HUDEP-2 (cell line): ENCODE measurements at regions not wholly inside any gene's neighbourhood (a gene's known extent, or its start where the extent isn't known, plus 50 kb on each side); places are given as distances from the start of the nearest gene placed in this dataset.
"Not testable (repeated sequence)": the region's sequence is repeated elsewhere in the genome, so short reads cannot be mapped to it uniquely, and the experiment has no call there.

Experiments used
- DNase-seq, 76 experiments: peaks; one replicate each; lab custom pipeline; 2025; ENCODE audit not compliant: unreplicated experiment in 76 of 76; lab: John Stamatoyannopoulos, UW

DNA sequence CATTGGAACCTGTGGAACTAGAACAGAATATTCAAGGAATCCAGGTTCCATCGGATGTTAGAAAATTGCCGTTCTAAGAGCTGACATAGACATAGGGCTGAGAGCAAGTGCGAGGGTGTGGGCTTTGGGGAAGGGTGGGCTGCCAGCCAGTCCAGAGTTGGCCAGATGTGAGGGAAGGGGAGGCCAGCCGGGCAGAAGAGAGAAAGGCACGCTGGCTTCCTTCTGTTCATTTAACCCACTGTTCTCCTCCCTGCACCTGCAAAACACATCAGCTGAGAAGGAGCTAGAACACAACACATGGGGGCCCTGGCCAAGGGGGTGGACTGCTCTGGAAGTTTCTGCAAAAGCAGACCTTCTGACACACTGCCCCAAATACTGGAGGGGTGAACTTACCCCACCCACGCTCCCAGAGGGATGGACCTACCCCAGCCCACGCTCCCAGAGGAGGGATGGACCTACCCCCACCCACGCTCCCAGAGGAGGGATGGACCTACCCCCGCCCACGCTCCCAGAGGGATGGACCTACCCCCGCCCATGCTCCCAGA is 98.0 kb downstream of the SHANK2 start:
- no peak for DNase-seq

- no peak for DNase-seq
These were observed 99.4 kb downstream of the SHANK2 start for GRCh38 chr11:71153005-71153390.

GRCh38 chr11:71152312-71153004 is 99.9 kb downstream of the SHANK2 start:
- DNase-seq: not testable (repeated sequence)

GRCh38 chr11:71151561-71151960 is 100.8 kb downstream of the SHANK2 start:
- DNase-seq: no peak

GRCh38 chr11:71150859-71151258 is 101.5 kb downstream of the SHANK2 start:
- DNase-seq: no peak

DNA sequence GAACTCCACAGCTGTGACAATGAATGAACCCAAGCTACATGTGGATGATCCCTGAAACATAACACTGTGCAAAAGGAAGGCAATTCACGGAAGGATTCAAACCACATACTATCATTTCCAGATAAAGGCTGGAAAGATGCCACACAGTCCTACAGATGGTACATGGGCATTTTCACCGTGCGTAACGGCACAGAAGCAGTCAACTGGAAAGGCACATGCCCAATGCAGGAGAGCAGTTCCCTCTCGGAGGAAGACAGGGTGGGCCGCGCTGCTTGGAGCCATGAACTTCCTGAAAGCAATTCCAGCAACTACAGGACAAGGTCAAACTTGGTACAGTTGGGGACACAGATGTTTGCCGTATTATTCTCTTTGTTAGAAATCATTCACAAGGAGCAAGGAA is 103.7 kb downstream of the SHANK2 start:
- no peak for DNase-seq

- no peak for DNase-seq
These were observed 105.0 kb downstream of the SHANK2 start for GRCh38 chr11:71147331-71147730.

- no peak for DNase-seq
These were observed 105.5 kb downstream of the SHANK2 start for GRCh38 chr11:71146846-71147245.

DNA sequence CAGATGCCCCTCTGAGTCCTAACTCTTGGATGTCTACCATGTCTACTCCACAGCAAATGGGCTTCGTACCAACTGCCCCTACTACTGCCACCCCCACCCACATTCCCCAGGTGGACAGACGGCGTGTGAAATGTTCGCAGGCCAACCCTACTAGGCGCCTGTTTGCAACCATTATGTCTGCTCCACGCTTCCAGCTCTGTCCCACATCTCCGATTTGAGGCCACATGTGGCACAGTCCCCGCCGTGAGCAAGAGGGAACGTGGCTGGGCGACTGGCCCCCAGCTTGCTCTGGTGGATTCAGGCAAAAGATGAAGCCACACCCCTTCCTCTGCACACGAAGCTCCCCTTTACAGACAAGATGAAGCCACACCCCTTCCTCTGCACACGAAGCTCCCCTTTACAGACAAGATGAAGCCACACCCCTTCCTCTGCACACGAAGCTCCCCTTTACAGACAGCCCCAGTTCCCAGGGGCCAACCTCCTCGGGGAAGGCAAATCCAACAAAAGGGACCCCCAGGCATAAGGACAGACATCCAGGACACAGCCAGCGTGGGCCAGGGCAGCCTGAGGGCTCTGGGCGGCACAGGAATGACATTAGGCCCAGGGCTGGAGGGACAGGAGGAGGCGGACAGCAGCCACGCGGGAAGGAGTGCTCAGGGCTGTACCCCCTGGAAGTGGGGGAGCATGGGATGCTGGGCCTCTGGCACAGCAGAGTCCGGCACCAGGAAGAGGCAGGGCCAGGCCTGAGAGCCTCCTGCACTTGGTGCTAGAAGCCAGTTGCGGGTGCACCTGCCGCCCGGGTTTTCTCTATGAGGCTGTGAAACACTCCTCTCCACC is 106.2 kb downstream of the SHANK2 start:
- no peak for DNase-seq

- no peak for DNase-seq
These were observed 107.0 kb downstream of the SHANK2 start for GRCh38 chr11:71145368-71145767.

DNA sequence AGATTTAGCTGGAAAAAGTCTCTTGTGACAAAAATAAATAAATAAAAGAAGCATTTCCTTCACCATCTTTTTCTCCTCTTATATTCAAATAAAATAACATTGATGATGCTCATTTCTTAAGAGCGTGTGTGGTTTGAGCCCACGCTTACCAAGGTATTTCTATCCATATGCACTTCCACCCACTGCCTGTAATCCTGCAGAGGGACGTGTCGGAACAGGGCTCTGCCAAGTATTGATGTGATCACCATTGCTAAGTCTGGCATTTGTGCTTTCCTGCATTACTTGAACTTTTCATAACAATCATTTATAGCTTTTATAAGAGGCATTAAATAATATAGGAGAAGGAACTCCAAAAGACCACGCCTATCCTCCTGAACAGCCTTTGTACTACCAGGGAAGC is 107.6 kb downstream of the SHANK2 start:
- DNase-seq: no peak

- no peak for DNase-seq
These were observed 108.4 kb downstream of the SHANK2 start for GRCh38 chr11:71144010-71144409.

DNA sequence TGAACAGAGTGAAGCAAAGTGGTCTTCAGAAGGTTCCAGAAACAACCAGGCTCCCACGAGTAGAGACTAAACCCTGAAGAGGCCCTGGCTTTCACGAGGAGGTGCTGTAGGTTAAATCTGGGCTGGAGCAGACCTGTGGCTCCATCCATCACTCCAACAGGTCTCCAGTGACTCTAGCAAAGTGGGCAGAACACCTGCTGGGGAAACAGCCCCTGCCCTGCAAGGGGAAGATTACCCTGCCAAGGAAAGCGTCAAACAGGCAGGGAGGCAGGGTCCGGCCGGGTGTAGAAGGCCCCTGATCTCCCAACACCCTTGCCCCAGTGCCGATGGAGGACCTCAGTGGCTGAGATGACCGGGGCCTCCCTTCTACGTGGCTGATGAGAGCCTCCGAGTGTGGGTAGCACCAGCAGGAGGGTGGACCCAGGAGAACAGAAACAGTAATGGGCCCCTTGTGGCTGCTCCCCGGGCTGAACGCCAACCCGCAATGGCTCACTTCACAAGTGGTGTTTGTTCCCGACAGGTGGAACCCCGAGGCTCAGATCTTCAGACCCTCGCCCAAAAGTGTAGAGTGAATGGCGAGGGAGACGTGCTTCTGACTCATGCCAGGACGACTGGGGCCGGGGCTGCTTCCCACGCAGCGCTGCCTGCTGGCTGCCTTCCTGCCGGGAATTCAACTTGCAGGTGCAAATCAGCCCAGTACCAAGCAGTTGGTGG is 112.0 kb downstream of the SHANK2 start:
- no peak for DNase-seq

DNA sequence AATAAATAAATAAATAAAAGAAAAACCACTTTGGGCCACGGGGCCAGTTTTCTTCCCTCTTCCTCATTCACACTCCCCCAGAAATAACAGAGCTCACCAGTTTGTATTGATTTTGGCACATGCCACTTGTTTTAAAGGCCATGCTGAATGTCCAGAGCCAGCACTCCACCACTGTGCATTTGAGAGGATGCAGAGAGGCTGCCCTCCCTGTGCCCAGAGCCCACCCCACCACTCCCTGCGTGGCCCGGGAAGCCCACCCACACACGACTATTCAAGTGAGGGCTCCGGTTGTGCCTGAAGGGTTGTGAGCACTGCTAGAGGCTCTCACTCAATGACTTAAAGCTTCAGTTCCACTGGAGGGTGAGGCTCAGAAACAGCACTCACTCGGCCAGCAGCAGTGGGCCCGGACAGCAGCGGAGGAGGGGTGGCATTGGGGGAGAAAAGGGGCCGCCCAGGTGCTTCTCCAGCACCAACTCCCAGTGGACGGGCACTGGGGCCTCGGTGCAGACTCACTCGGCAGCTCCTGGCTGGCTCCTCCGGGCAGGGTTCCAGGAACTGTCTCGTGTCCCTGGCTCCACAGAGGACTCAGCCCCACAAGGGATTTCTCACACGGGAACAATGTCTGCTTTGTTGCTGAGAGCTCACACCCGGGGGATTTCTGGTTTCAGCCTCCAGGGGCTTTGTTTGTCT is 112.7 kb downstream of the SHANK2 start:
- no peak for DNase-seq

- DNase-seq: no peak
These were observed 113.5 kb downstream of the SHANK2 start for GRCh38 chr11:71138737-71139425.

- DNase-seq: no peak
These were observed 115.0 kb downstream of the SHANK2 start for GRCh38 chr11:71137376-71137775.

GRCh38 chr11:71136095-71136845 is 116.1 kb downstream of the SHANK2 start:
- no peak for DNase-seq

DNA sequence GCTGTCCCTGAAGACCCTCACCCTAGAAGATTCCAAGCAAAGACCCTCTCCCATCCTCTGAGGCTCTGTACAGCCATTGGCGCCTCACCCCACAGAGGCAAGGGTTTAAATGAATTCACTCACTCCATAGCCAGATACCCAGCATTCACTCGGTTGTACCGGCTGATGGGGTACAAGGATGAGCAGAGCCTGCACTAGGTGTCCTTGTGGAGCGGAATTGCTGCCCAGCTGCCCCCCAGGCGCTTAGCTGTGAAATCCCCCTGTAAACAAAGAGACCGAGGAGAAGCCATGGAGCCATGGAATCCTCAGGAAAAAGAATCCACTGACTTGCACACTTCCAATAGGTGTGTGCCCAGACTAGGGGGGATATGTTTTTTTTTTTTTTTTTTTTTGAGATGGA is 117.3 kb downstream of the SHANK2 start:
- DNase-seq: no peak

DNA sequence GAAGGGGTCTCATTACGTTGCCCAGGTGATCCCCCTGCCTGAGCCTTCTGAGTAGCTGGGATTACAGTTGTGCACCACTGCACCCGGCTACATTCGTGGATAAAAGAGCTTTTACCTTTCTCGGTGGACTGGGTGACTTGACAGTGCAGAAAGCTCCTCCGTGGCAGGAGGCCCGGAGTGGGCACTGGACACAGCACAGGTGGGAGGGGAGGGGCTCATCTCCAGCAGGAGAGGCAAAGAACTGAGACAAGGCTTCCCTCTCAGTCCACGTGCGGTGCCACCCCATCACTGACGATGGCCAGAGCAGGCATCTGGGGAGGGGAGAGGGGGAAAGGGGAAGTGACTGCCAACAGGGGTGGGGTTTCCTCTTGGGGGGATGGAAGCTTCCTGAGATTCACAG is 118.4 kb downstream of the SHANK2 start:
- DNase-seq: no peak
